GM23338 (cell line): ENCODE measurements at regions not wholly inside any gene's neighbourhood (a gene's known extent, or its start where the extent isn't known, plus 50 kb on each side); places are given as distances from the start of the nearest gene placed in this dataset.

ENCODE experiments used
- POLR2AphosphoS5 ChIP-seq: IDR thresholded peaks from 2 replicates; pipeline ENCODE4 v1.6.1; 2016; ENCODE audit warnings: antibody characterized with exemption, low read depth
- TF ChIP-seq, protein P1 (sequence below), 2 experiments: fragments of 200-600 bp in 1 of 2; sonication (generic) in 1 of 2; conservative IDR thresholded peaks; 2 replicates each; pipeline versions ENCODE4 v1.5.1 to v1.6.1; 2016 to 2017; ENCODE audit warnings: antibody characterized with exemption in 2 of 2, low read depth in 2 of 2, mild to moderate bottlenecking in 2 of 2, moderate library complexity in 1 of 2
- TF ChIP-seq, protein P2 (sequence below): fragments of 250-450 bp; sonication (Bioruptor Pico); IDR thresholded peaks from 2 replicates; pipeline ENCODE4 v1.5.0; 2020; ENCODE audit warnings: mild to moderate bottlenecking, moderate library complexity

- TF ChIP-seq, protein P1, sequence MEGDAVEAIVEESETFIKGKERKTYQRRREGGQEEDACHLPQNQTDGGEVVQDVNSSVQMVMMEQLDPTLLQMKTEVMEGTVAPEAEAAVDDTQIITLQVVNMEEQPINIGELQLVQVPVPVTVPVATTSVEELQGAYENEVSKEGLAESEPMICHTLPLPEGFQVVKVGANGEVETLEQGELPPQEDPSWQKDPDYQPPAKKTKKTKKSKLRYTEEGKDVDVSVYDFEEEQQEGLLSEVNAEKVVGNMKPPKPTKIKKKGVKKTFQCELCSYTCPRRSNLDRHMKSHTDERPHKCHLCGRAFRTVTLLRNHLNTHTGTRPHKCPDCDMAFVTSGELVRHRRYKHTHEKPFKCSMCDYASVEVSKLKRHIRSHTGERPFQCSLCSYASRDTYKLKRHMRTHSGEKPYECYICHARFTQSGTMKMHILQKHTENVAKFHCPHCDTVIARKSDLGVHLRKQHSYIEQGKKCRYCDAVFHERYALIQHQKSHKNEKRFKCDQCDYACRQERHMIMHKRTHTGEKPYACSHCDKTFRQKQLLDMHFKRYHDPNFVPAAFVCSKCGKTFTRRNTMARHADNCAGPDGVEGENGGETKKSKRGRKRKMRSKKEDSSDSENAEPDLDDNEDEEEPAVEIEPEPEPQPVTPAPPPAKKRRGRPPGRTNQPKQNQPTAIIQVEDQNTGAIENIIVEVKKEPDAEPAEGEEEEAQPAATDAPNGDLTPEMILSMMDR (conservative IDR thresholded peaks at IDR 0.05; ENCODE audit: low read depth in 2 of 2): no peak
- no peak for TF ChIP-seq POLR2AphosphoS5
- TF ChIP-seq, protein P2, sequence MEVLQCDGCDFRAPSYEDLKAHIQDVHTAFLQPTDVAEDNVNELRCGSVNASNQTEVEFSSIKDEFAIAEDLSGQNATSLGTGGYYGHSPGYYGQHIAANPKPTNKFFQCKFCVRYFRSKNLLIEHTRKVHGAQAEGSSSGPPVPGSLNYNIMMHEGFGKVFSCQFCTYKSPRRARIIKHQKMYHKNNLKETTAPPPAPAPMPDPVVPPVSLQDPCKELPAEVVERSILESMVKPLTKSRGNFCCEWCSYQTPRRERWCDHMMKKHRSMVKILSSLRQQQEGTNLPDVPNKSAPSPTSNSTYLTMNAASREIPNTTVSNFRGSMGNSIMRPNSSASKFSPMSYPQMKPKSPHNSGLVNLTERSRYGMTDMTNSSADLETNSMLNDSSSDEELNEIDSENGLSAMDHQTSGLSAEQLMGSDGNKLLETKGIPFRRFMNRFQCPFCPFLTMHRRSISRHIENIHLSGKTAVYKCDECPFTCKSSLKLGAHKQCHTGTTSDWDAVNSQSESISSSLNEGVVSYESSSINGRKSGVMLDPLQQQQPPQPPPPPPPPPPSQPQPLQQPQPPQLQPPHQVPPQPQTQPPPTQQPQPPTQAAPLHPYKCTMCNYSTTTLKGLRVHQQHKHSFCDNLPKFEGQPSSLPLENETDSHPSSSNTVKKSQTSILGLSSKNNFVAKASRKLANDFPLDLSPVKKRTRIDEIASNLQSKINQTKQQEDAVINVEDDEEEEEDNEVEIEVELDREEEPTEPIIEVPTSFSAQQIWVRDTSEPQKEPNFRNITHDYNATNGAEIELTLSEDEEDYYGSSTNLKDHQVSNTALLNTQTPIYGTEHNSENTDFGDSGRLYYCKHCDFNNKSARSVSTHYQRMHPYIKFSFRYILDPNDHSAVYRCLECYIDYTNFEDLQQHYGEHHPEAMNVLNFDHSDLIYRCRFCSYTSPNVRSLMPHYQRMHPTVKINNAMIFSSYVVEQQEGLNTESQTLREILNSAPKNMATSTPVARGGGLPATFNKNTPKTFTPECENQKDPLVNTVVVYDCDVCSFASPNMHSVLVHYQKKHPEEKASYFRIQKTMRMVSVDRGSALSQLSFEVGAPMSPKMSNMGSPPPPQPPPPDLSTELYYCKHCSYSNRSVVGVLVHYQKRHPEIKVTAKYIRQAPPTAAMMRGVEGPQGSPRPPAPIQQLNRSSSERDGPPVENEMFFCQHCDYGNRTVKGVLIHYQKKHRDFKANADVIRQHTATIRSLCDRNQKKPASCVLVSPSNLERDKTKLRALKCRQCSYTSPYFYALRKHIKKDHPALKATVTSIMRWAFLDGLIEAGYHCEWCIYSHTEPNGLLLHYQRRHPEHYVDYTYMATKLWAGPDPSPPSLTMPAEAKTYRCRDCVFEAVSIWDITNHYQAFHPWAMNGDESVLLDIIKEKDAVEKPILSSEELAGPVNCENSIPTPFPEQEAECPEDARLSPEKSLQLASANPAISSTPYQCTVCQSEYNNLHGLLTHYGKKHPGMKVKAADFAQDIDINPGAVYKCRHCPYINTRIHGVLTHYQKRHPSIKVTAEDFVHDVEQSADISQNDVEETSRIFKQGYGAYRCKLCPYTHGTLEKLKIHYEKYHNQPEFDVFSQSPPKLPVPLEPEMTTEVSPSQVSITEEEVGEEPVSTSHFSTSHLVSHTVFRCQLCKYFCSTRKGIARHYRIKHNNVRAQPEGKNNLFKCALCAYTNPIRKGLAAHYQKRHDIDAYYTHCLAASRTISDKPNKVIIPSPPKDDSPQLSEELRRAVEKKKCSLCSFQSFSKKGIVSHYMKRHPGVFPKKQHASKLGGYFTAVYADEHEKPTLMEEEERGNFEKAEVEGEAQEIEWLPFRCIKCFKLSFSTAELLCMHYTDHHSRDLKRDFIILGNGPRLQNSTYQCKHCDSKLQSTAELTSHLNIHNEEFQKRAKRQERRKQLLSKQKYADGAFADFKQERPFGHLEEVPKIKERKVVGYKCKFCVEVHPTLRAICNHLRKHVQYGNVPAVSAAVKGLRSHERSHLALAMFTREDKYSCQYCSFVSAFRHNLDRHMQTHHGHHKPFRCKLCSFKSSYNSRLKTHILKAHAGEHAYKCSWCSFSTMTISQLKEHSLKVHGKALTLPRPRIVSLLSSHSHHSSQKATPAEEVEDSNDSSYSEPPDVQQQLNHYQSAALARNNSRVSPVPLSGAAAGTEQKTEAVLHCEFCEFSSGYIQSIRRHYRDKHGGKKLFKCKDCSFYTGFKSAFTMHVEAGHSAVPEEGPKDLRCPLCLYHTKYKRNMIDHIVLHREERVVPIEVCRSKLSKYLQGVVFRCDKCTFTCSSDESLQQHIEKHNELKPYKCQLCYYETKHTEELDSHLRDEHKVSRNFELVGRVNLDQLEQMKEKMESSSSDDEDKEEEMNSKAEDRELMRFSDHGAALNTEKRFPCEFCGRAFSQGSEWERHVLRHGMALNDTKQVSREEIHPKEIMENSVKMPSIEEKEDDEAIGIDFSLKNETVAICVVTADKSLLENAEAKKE (CRISPR knock-in tag): no peak
Measured at GRCh38 chr20:22744341-22745193, 160.2 kb upstream of the FOXA2 start.
